ENCODE measurements at regions not wholly inside any gene's neighbourhood (a gene's known extent, or its start where the extent isn't known, plus 50 kb on each side); places are given as distances from the start of the nearest gene placed in this dataset.
A peak's percentile ranks its signal among the peaks of the same experiment; 100 is the strongest.

- H3K36me3 ChIP-seq (replicated peaks; ENCODE audit: low read depth, low read length) = no peaks in the 10 kb centered on the region
- TF ChIP-seq CTCF (IDR thresholded peaks at IDR 0.05; ENCODE audit: low read depth, low read length) (no peak), EZH2phosphoT487 (IDR thresholded peaks at IDR 0.05; ENCODE audit: low read depth) (no peak)
- H3K27ac ChIP-seq (ENCODE audit: low read length) = no peak overlapping the region
These were observed 645.6 kb downstream of the SOX5 start for GRCh38 chr12:23303821-23304220.

DNA sequence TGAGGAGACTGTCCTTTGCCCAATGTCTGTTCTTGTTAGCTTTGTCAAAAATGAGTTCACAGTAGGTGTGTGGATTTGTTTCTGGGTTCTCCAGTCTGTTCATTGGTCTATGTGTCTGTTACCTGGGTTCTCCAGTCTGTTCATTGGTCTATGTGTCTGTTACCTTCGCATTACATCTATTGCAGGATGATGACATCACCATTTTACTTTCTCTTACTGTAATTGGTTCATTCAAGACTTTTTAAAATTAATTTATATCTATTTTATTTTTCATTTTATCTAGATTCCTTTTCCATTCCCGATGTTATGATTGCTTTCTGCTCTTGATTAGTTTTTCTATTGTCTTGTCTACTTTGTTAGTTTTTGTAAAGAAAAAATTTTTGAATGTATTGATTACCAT lies 615.5 kb downstream of the SOX5 start:
- TF ChIP-seq CTCF (IDR thresholded peaks at IDR 0.05; ENCODE audit: low read depth, low read length) (no peak), EZH2phosphoT487 (IDR thresholded peaks at IDR 0.05; ENCODE audit: low read depth) (no peak)
- Histone ChIP-seq H3K27me3 (ENCODE audit: low read depth, low read length) (0 out of 2 replicates have a peak, but pooled peaks cover 1% of the 10 kb centered on the region), H3K4me1 (ENCODE audit: low read length) (no peaks in the 10 kb centered on the region), H3K9me3 (ENCODE audit: insufficient read depth, low read length) (no peaks in the 10 kb centered on the region), H3K27ac (ENCODE audit: low read length) (no peak overlapping the region), H4K20me1 (ENCODE audit: insufficient read depth, low read length) (no peaks in the 10 kb centered on the region), H2AFZ (ENCODE audit: low read depth, low read length) (no peak overlapping the region), H3K4me3 (ENCODE audit: low read length) (no peak overlapping the region), H3K4me2 (ENCODE audit: low read length) (no peak overlapping the region), H3K9ac (ENCODE audit: low read length) (no peak overlapping the region), H3K36me3 (replicated peaks; ENCODE audit: low read depth, low read length) (no peaks in the 10 kb centered on the region), H3K79me2 (ENCODE audit: low read length) (no peaks in the 10 kb centered on the region)

More at GRCh38 chr12:23303821-23304220, 645.6 kb downstream of the SOX5 start:
- no peaks in the 10 kb centered on the region for H3K27me3 ChIP-seq (ENCODE audit: low read depth, low read length)
- H4K20me1 ChIP-seq (ENCODE audit: insufficient read depth, low read length) = no peaks in the 10 kb centered on the region
- no peak overlapping the region for H3K4me2 ChIP-seq (ENCODE audit: low read length)
- H3K9ac ChIP-seq (ENCODE audit: low read length) = no peak overlapping the region
- H3K9me3 ChIP-seq (ENCODE audit: insufficient read depth, low read length) = no peaks in the 10 kb centered on the region
- H3K4me1 ChIP-seq (ENCODE audit: low read length) = peaks cover 10% of the 10 kb centered on the region
- H3K4me3 ChIP-seq (ENCODE audit: low read length) = no peak overlapping the region
- H2AFZ ChIP-seq (ENCODE audit: low read depth, low read length) = no peak overlapping the region
- H3K79me2 ChIP-seq (ENCODE audit: low read length) = no peaks in the 10 kb centered on the region

- Histone ChIP-seq H3K27ac (ENCODE audit: low read length) (no peak overlapping the region), H2AFZ (ENCODE audit: low read depth, low read length) (no peak overlapping the region), H3K36me3 (replicated peaks; ENCODE audit: low read depth, low read length) (no peaks in the 10 kb centered on the region), H4K20me1 (ENCODE audit: insufficient read depth, low read length) (no peaks in the 10 kb centered on the region), H3K4me1 (ENCODE audit: low read length) (no peaks in the 10 kb centered on the region), H3K4me3 (ENCODE audit: low read length) (no peak overlapping the region), H3K4me2 (ENCODE audit: low read length) (no peak overlapping the region), H3K79me2 (ENCODE audit: low read length) (no peaks in the 10 kb centered on the region), H3K9me3 (ENCODE audit: insufficient read depth, low read length) (no peaks in the 10 kb centered on the region), H3K27me3 (ENCODE audit: low read depth, low read length) (0 out of 2 replicates have a peak, but pooled peaks cover 4% of the 10 kb centered on the region), H3K9ac (ENCODE audit: low read length) (no peak overlapping the region)
- no peak for TF ChIP-seq EZH2phosphoT487 (IDR thresholded peaks at IDR 0.05; ENCODE audit: low read depth)
- TF ChIP-seq CTCF (IDR thresholded peaks at IDR 0.05; ENCODE audit: low read depth, low read length) = no peak
These were observed 613.9 kb downstream of the SOX5 start for GRCh38 chr12:23335593-23335992.

DNA sequence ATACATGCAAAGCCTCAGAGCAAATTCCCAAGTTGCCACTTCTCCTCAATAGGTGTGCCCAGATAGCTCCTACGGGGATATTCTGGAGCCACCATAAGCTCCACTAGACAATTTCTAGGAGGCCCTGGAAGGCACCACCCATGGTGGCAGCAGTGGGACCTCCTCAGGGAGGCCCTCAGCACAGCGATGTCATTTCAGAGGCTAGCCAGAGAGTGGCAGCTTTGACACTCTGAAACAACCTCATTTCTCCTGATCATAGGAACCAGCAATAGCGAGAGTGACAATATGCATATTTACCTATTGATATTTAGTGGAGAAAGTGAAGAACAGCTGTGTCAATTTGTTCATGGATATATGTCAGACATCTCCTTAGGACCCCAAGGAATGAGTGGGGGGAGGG lies 612.3 kb downstream of the SOX5 start:
- H3K4me1 ChIP-seq (ENCODE audit: low read length) = no peaks in the 10 kb centered on the region
- H3K4me3 ChIP-seq (ENCODE audit: low read length) = no peak overlapping the region
- TF ChIP-seq CTCF (IDR thresholded peaks at IDR 0.05; ENCODE audit: low read depth, low read length) (peak; percentile 68), EZH2phosphoT487 (IDR thresholded peaks at IDR 0.05; ENCODE audit: low read depth) (no peak)
- no peak overlapping the region for H3K27ac ChIP-seq (ENCODE audit: low read length)
- no peak overlapping the region for H3K4me2 ChIP-seq (ENCODE audit: low read length)
- H3K9ac ChIP-seq (ENCODE audit: low read length) = no peak overlapping the region
- no peaks in the 10 kb centered on the region for H3K36me3 ChIP-seq (replicated peaks; ENCODE audit: low read depth, low read length)
- no peaks in the 10 kb centered on the region for H3K9me3 ChIP-seq (ENCODE audit: insufficient read depth, low read length)
- no peaks in the 10 kb centered on the region for H4K20me1 ChIP-seq (ENCODE audit: insufficient read depth, low read length)
- no peaks in the 10 kb centered on the region for H3K79me2 ChIP-seq (ENCODE audit: low read length)
- 0 out of 2 replicates have a peak, but pooled peaks cover 11% of the 10 kb centered on the region for H3K27me3 ChIP-seq (ENCODE audit: low read depth, low read length)
- no peak overlapping the region for H2AFZ ChIP-seq (ENCODE audit: low read depth, low read length)
